OCI-LY7 (cell line): ENCODE measurements at regions not wholly inside any gene's neighbourhood (a gene's known extent, or its start where the extent isn't known, plus 50 kb on each side); places are given as distances from the start of the nearest gene placed in this dataset.

Experiments
- BruUV-seq: library from RNA; stranded (reverse); fragments of 400-500 nt; replicated peaks from 2 replicates; lab custom pipeline; 2021; lab: Mats Ljungman, UMichigan
- CTCF ChIA-PET: fragments of 300-600 bp; sonication (Branson Sonifier 250); formaldehyde crosslinking; loops from one replicate; lab custom pipeline; 2022; ENCODE audit warnings: antibody characterized with exemption; ENCODE audit not compliant: unreplicated experiment; lab: Charles Lee
- POLR2A ChIA-PET: fragments of 300-600 bp; sonication (Branson Sonifier 250); formaldehyde crosslinking; loops from one replicate; lab custom pipeline; 2022; ENCODE audit warnings: antibody characterized with exemption; lab: Charles Lee
- DNase-seq: peaks from one replicate; pipeline ENCODE4 v3.0.0-alpha.2; 2015; ENCODE audit warnings: low spot score
- H2AFZ ChIP-seq: fragments of 200-600 bp; sonication (generic), shearing (Covaris generic); 2 replicates; pipeline ENCODE4 v1.6.1; 2014; ENCODE audit warnings: mild to moderate bottlenecking, antibody characterized with exemption, low read length, moderate library complexity
- H3K27ac ChIP-seq: fragments of 200-600 bp; sonication (generic); 2 replicates; pipeline ENCODE4 v1.5.1; 2014; ENCODE audit warnings: mixed run types, low read depth, mild to moderate bottlenecking, moderate library complexity, low read length, inconsistent platforms; ENCODE audit not compliant: poor library complexity, severe bottlenecking
- H3K36me3 ChIP-seq: fragments of 200-600 bp; sonication (generic); 2 replicates; pipeline ENCODE4 v1.6.1; 2014; ENCODE audit warnings: mild to moderate bottlenecking, antibody characterized with exemption, low read length, moderate library complexity, mixed read lengths; ENCODE audit not compliant: insufficient read depth
- H3K4me1 ChIP-seq: fragments of 200-600 bp; sonication (generic); 2 replicates; pipeline ENCODE4 v1.5.1; 2014; ENCODE audit warnings: mild to moderate bottlenecking, low read length; ENCODE audit not compliant: insufficient read depth, poor library complexity, severe bottlenecking
- H3K4me2 ChIP-seq: fragments of 200-600 bp; sonication (generic); 2 replicates; pipeline ENCODE4 v1.6.1; 2014; ENCODE audit warnings: mild to moderate bottlenecking, low read length
- H3K4me3 ChIP-seq: fragments of 200-600 bp; sonication (generic); 2 replicates; pipeline ENCODE4 v1.5.1; 2014; ENCODE audit warnings: mild to moderate bottlenecking, low read depth, low read length; ENCODE audit not compliant: poor library complexity, severe bottlenecking
- H3K79me2 ChIP-seq: fragments of 200-600 bp; sonication (generic); 2 replicates; pipeline ENCODE4 v1.6.1; 2016; ENCODE audit warnings: low read depth, mild to moderate bottlenecking, low read length, moderate library complexity, mixed read lengths; ENCODE audit not compliant: insufficient read depth
- H3K9me2 ChIP-seq: fragments of 200-600 bp; sonication (generic); 2 replicates; pipeline ENCODE4 v1.6.1; 2016; ENCODE audit warnings: mild to moderate bottlenecking, low read length, mixed read lengths; ENCODE audit not compliant: insufficient read depth
- H3K9me3 ChIP-seq: fragments of 200-600 bp; sonication (generic); 2 replicates; pipeline ENCODE4 v1.6.1; 2014; ENCODE audit warnings: mild to moderate bottlenecking, mixed run types, low read length, mixed read lengths
- H4K20me1 ChIP-seq: fragments of 200-600 bp; sonication (generic); 2 replicates; pipeline ENCODE4 v1.6.1; 2014; ENCODE audit warnings: mild to moderate bottlenecking, antibody characterized with exemption, low read length, moderate library complexity, mixed read lengths; ENCODE audit not compliant: insufficient read depth
- EZH2phosphoT487 ChIP-seq: fragments of 200-600 bp; sonication (generic); IDR thresholded peaks from 2 replicates; pipeline ENCODE4 v1.6.1; 2018; ENCODE audit warnings: low read depth, borderline replicate concordance, mild to moderate bottlenecking, mixed run types, antibody characterized with exemption, low read length, moderate library complexity, mixed read lengths
- intact Hi-C: fragments of 100-400 bp; cut with micrococcal nuclease; formaldehyde crosslinking; loops from one replicate; pipeline ENCODE4 v1.10.0; 2022; ENCODE audit not compliant: unreplicated experiment
- TF ChIP-seq, protein P1 (sequence below): fragments of 200-600 bp; sonication (generic); conservative IDR thresholded peaks from 2 replicates; pipeline ENCODE4 v1.5.1; 2014; ENCODE audit warnings: mild to moderate bottlenecking, antibody characterized with exemption, low read length, moderate library complexity, mixed read lengths

DNA sequence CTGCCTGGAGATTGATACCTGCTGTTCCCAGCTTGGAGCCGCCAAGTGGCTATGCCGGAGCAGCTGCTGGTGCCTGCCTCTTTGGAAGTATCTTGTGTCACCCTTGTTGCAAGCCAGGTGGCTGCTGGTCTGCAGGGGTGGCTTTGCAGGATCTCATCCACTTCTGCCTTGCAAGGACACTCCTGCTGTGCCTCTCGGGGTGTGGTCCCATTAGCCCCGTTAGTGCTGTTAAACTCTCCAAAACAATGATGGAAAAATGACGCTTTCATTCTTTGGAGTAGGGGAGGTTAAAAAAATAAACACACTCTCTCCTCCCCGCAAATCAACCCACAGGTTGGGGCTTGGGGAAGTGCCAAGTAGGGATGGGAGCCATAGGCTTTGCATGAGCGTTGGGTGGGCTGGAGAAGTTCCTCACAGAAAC is 352.8 kb downstream of the RNF144A start:
- Histone ChIP-seq H2AFZ (no peak overlapping the region), H3K4me2 (no peak overlapping the region), H3K9me3 (no peaks in the 10 kb centered on the region), H3K4me1 (no peaks in the 10 kb centered on the region), H3K79me2 (no peaks in the 10 kb centered on the region), H3K36me3 (no peaks in the 10 kb centered on the region), H3K4me3 (no peak overlapping the region), H3K9me2 (no peaks in the 10 kb centered on the region), H4K20me1 (no peaks in the 10 kb centered on the region), H3K27ac (no peak overlapping the region)
- BruUV-seq: no TSS peak
- DNase-seq: no peak
- no peak for TF ChIP-seq EZH2phosphoT487
- TF ChIP-seq, protein P1, sequence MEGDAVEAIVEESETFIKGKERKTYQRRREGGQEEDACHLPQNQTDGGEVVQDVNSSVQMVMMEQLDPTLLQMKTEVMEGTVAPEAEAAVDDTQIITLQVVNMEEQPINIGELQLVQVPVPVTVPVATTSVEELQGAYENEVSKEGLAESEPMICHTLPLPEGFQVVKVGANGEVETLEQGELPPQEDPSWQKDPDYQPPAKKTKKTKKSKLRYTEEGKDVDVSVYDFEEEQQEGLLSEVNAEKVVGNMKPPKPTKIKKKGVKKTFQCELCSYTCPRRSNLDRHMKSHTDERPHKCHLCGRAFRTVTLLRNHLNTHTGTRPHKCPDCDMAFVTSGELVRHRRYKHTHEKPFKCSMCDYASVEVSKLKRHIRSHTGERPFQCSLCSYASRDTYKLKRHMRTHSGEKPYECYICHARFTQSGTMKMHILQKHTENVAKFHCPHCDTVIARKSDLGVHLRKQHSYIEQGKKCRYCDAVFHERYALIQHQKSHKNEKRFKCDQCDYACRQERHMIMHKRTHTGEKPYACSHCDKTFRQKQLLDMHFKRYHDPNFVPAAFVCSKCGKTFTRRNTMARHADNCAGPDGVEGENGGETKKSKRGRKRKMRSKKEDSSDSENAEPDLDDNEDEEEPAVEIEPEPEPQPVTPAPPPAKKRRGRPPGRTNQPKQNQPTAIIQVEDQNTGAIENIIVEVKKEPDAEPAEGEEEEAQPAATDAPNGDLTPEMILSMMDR: no peak
- ChIA-PET CTCF (no interaction called here), POLR2A (interaction anchor here (0.5 kb wide), 1 partner anchor 147 kb away, joined by 4 read pairs; no protein-coding TSS in a partner anchor)
- intact Hi-C loops: no loop called here

DNA sequence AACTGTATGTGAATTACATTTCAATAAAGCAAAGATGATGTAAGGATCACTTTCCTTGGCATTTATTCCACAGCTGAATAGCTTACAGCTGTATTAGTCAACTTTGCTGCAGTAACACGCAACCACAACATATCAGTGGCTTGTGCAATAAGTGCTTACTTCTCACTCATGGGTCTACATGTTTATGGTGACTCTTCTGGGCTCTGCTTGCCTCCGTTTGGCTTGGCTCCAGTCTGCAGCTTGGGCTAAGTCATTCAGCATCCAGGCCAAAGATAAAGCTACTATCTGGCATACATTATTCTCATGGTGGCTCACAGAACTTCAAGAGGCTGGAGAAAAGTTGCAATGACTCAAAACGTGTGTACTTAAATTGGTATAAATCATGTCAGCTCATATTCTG is 355.0 kb downstream of the RNF144A start:
- no peak overlapping the region for H2AFZ ChIP-seq
- H4K20me1 ChIP-seq: no peaks in the 10 kb centered on the region
- ChIA-PET POLR2A (interaction anchor here (0.8 kb wide), 1 partner anchor 20 kb away, joined by 4 read pairs; no protein-coding TSS in a partner anchor), CTCF (no interaction called here)
- no peaks in the 10 kb centered on the region for H3K9me3 ChIP-seq
- H3K4me3 ChIP-seq: no peak overlapping the region
- BruUV-seq: no TSS peak
- H3K4me1 ChIP-seq: no peaks in the 10 kb centered on the region
- no peaks in the 10 kb centered on the region for H3K36me3 ChIP-seq
- intact Hi-C loops: no loop called here
- H3K79me2 ChIP-seq: no peaks in the 10 kb centered on the region
- H3K9me2 ChIP-seq: no peaks in the 10 kb centered on the region
- TF ChIP-seq EZH2phosphoT487: no peak
- TF ChIP-seq, protein P1: no peak
- H3K27ac ChIP-seq: no peak overlapping the region
- no peak overlapping the region for H3K4me2 ChIP-seq
- DNase-seq: no peak

DNA sequence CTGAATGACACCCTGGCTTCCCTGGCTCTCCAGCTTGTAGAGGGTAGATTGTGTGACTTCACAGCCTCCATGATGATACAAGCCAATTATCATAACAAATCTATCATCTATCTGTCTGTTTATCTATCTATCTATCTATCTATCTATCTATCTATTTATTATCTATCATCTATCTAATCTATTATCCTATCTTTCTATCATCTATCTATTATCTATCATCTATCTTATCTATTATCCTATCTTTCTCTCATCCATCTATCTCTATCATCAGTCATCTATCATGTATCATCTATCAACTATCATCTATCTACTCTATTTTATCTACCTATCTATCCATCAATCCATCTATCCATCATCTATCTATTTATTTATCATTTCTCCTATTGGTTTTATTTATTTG is 361.8 kb downstream of the RNF144A start:
- H3K36me3 ChIP-seq: no peaks in the 10 kb centered on the region
- H3K4me2 ChIP-seq: no peak overlapping the region
- intact Hi-C loops: no loop called here
- H4K20me1 ChIP-seq: no peaks in the 10 kb centered on the region
- H3K4me1 ChIP-seq: no peaks in the 10 kb centered on the region
- no peak overlapping the region for H3K27ac ChIP-seq
- H3K9me2 ChIP-seq: no peaks in the 10 kb centered on the region
- no peak overlapping the region for H2AFZ ChIP-seq
- BruUV-seq: no TSS peak
- H3K79me2 ChIP-seq: no peaks in the 10 kb centered on the region
- H3K4me3 ChIP-seq: no peak overlapping the region
- CTCF ChIA-PET: no interaction called here
- TF ChIP-seq, protein P1: no peak
- TF ChIP-seq EZH2phosphoT487: no peak
- no peak for DNase-seq
- no peaks in the 10 kb centered on the region for H3K9me3 ChIP-seq
- POLR2A ChIA-PET: no interaction called here
